Activated CD8-positive, alpha-beta memory T cell treated with anti-CD3 and anti-CD28 coated beads, Interleukin-2, amount 50 U/mL, for 48 hours (primary cell): ENCODE measurements at regions not wholly inside any gene's neighbourhood (a gene's known extent, or its start where the extent isn't known, plus 50 kb on each side); places are given as distances from the start of the nearest gene placed in this dataset.
"Not testable (repeated sequence)": the region's sequence is repeated elsewhere in the genome, so short reads cannot be mapped to it uniquely, and the experiment has no call there.

ENCODE experiments used
- DNase-seq: peaks from one replicate; pipeline ENCODE4 v3.0.0-alpha.2; 2020

GRCh38 chr6:10174761-10175160 is 240.1 kb downstream of the TFAP2A start:
- DNase-seq = no peak

- DNase-seq = no peak
These were observed 240.8 kb downstream of the TFAP2A start for GRCh38 chr6:10174056-10174455.

DNA sequence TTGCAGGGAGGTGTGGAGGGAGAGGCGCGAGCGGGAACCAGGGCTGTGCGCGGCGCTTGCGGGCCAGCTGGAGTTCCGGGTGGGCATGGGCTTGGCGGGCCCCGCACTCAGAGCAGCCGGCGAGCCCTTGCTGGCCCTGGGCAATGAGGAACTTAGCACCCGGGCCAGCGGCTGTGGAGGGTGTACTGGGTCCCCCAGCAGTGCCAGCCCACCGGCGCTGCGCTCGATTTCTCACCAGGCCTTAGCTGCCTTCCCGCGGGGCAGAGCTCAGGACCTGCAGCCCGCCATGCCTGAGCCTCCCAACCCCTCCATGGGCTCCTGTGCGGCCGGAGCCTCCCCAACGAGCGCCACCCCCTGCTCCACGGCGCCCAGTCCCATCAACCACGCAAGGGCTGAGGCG is 243.2 kb downstream of the TFAP2A start:
- not testable (repeated sequence) for DNase-seq

DNA sequence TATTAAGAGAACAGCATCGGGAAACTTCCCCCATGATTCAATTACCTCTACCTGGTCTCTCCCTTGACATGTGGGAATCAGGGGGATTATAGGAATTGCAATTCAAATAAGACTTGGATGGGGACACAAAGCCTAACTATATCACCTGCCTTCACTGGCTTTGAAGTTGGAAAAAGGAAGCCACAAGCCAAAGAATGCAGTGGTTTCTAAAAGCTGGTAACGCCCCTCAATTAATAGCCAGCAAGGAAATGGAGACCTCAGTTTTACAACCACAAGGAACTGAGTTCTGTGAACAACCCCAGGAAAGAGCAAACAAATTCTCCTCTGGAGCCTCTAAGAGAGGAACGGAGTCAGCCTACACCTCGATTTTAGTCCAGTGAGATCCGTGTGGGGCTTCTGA is 244.1 kb downstream of the TFAP2A start:
- no peak for DNase-seq

DNA sequence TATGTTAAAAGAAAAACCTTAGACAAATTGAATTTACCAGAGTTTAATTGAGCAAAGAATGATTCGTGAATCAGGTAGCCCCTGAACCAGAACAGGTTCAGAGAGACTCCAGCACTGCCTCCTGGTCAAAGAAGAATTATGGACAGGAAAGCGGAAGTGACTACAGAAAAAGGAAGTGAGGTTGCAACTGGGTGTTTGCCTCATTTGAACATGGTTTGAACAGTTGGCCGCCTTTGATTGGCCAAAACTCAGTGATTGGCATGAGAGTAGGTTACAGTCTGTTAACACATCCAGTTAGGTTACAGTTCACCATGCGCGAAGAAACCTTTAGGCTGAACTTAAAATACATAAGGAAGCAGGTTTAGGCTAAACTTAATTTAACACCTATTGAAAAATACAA is 248.8 kb downstream of the TFAP2A start:
- no peak for DNase-seq

GRCh38 chr6:10163203-10163962 is 251.5 kb downstream of the TFAP2A start:
- no peak for DNase-seq

DNA sequence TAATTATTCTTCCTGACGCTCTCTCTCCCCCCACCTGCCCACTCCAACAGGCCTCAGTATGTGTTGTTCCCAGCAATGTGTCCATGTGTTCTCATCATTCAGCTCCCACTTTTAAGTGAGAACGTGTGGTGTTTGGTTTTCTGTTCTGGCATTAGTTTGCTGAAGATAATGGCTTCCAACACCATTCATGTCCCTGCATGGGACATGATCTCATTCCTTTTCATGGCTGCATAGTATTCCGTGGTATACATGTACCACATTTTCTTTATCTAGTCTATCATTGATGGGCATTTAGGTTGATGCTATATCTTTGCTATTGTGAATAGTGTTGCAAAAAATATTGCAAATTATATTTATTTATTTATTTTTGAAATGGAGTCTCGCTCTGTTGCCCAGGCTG is 258.0 kb downstream of the TFAP2A start:
- DNase-seq = no peak

- DNase-seq = no peak
These were observed 260.6 kb downstream of the TFAP2A start for GRCh38 chr6:10154251-10154650.

DNA sequence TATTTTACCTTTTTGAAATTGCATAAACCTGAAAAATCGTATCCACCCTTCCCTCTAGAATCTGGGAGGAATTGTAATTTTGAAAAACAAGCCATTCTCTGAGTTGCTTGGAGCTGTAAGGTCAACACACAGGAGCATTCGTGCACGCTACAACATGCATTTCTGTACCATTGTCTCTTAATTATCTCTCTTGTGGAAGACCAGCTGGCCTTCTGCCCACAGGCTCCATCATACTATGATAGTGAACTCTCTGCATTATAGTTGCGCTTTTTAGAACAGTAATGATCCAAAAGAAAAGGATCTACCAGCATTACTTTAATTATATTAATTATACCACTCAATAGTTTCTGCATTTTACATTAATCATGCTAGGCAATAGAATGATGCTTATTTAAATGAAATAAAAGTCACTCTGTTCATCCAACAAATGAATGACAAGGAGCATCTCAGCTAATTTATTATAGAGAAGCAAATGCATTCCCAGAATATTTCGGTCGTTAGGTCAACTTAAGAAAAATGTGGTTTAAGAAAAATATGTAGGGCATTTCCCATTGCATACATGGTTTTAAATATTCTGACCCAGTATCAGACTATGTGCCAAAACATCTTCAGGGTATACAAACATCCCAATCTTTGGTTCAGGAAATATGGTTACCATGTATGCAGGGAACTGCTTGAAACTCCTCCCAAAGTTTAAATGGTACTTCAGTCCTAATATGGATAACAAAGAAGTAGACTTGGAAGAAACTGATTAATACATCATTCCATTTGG is 263.5 kb downstream of the TFAP2A start:
- DNase-seq = no peak

DNA sequence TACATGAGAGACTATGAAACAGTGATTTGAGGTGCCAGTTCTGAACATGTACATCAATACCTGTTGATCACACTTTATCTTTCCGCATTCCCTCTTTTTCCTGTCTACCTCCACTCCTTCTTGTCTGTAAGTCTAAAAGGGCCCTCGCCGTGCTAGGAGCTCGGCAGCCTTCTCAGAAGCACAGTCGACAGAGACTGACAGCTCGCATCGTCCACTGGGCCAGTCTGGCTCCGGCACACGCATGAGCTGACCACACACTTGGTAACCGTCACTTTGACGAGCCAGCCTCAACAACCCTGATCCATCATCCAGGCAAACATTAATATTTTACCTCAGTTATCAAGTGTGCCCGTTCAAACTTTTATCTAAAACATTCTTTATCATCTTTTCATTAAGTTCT is 265.3 kb downstream of the TFAP2A start:
- no peak for DNase-seq

DNA sequence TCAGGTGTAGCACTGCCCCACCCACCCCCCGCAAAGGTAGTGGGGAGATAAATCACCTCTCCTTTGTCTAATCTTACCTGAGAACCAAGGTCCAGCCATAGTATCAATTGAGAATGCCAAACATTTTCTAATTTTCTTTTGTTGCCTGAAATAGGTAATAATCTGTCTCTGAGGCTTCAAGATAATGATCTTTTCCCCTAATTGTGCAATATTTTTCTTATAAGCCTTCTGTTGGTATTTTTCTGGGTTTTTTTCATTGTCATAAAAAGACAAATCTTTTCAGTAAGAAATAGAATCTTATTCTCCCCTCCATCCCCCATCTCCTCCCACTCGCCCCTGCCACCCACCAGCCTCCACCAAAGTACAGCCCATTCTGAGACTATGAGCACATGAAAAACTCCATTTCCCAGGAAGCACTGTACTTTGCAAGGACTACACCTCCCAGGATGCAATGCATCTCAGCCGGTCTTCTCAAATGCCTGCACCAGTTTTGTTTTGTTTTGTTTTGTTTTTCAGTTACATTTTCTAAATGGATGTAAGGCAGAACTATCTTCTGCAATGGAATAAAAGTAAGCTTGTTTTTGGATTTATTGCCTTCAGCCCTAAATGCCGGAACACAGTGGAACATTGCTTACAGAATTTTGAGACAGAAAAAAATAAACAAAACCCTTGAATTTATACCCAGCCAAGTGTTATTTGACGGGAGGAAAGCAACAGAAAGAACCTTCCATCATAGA is 268.0 kb downstream of the TFAP2A start:
- no peak for DNase-seq

DNA sequence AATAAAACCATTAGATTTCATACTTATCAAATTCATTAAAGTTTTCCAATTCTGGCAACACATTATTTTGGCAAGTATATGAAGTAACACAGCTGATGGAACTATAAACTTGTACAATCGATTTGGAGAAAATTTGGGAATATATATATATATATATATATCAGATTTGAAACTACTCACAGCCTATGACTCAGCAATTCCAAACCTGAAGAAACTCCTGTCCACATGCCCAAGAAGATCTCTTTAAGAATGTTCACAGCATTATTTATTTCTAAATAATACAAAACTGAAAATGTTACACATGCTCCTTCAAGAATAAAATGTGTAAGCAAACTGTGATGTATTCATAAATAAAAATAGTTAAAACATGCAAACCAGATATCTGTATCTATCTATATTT is 270.1 kb downstream of the TFAP2A start:
- DNase-seq = no peak

DNA sequence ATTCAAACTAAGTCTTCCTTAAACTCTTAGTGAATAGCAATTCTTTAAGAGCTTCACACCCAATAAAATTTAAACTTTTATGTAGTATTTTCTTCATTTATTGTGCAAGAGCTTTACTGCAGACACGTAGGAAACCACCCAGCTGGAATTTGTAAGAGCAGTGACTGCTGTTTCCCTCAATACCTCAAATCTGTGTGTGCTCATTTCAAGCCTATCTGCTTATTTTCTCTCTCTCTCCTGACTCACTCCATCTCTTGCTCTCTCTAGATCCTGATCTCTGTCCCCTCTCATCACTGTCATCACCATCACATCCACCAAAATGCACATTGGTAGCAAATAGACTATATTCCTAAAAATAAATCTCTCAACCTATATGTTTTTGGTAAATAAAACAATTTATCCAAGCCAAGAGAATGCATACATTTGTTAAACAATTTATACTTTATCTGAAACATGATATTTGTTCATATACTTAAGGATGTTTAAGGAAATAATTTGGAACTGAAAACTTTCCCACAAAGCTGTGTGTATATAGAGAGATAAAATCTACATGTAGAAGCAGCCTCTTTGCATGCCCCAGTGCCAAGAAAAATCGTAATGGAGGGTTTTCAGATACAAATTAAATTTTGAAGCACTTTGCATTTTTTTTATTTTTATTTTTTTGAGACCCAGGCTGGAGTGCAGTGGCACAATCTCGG is 273.0 kb downstream of the TFAP2A start:
- no peak for DNase-seq

DNA sequence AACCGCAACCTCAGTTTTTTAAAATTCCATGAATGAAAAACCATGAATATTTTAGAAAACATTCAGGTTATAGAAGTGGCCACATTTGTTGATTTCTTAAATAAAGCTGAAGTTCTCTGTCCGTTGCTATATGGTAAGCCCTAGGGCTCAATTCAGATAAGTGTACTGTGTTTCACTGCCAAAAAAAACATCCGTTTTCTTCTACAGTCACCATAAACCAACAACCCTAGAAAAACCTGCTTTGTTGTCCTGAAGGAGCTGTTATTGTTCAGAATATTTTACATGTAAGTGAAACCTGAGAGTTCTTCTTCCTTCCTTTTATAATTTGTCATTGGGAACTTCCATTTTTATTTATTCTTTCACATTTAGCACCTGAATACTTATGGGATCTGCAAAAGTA is 274.1 kb downstream of the TFAP2A start:
- no peak for DNase-seq

DNA sequence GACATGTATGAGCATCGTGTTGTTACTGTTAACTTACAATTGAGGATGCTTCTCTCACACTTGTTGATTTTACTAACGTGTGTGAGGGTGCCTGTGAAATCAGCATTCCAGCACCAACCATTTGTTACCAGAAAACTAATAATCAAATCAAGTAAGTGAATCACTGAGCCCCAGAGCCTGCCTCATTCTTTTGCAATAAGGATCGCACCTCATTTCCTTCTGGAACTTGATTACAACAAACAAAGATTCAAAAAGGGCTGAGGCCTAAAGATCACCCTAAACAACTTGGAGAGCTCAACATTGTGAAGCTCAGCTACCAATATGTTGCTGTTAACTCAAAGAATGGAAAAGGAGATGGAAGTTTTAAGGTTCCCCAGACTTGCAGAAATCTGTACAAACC is 274.7 kb downstream of the TFAP2A start:
- DNase-seq = no peak

DNA sequence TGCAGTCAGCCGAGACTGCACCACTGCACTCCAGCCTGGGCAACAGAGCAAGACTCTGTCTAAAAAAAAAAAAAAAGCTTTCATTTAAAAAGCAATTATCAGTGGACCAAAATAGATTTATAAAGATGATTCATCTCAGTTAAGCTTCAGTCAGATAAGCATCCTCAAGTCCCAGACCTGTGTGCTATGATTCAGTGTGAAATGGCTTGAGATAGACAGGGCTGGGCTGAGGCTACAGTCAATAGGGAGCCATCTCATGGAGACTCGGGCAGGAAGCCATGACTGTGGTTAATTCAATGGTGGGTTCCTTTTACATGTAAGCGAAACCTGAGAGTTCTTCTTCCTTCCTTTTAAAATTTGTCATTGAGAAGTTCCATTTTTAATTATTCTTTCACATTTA is 276.0 kb downstream of the TFAP2A start:
- DNase-seq = no peak

GRCh38 chr6:10136636-10137035 is 278.2 kb downstream of the TFAP2A start:
- no peak for DNase-seq

DNA sequence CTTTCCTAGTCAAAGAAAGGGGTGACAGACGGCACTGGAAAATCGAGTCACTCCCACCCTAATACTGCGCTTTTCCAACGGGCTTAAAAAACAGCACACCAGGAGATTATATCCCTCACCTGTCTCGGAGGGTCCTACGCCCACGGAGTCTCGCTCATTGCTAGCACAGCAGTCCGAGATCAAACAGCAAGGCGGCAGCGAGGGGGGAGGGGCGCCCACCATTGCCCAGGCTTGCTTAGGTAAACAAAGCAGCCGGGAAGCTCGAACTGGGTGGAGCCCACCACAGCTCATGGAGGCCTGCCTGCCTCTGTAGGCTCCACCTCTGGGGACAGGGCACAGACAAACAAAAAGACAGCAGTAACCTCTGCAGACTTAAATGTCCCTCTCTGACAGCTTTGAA is 280.7 kb downstream of the TFAP2A start:
- DNase-seq = not testable (repeated sequence)

DNA sequence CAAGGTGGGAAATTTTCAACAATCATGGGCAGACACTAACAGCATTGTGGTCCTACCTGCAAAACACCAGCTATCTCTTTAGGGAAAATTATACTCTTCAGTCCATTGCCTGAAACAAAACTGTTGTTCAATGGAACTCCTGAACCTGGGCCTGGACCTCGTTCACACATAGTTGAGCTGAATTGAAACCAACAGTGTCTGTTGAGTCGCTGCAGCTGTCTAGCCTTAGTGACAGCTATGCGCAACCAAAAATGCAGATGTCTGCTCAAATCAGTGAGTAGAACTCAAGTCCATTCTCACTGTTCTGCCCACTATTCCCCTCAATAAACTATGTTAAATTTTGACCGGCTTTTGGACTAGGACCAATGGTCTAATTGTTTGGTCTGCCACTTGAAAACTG is 286.2 kb downstream of the TFAP2A start:
- no peak for DNase-seq

DNA sequence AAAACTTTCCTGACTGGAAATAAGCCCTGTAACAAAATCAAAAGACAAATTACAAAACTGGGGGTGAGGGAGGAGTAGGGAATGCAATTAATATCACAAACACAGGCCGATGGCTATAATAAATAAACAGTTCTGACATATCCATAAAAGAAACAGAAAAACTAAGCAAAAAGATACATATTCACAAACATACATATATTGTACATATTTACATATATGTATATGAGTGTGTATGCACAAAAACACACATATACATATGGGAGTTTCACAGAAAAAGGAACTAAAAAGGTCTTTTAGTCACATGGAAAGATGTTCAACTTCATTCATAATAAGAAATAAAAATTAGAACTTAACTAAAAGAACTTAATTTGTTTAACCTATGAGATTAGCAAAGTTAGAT is 292.7 kb downstream of the TFAP2A start:
- no peak for DNase-seq

DNA sequence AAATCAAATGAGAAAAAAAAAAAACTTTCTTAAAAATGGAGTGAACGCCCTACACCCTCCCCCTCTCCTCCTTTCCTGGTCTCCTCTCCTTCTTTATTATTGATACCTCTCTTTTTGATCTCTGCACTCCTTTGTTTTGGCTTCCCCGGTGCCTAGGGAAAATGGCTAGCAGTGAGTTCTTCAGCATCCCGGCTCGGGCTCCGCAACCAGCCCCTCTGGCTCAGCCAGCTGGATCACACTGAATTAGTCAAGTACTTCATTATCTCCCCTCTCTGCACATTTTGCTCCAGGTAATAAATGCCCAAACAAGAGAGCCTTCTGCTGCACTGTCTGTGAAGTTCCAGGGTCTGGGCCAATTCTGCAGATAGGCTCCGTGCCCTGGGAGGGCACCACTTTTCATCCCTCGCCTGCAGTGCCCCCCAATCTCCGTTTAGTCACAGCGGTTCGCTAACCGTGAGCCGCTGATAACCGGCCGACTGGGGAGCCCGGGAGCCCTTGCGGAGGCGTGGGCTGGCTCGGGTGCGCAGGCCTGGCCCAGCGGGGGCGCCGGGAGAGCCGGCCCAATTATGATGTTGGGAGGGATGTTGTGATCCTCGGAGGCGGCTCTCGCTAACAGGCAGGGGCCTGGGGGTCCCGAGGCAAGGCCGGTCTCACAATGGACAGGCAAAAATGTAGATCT is 301.9 kb downstream of the TFAP2A start:
- no peak for DNase-seq

DNA sequence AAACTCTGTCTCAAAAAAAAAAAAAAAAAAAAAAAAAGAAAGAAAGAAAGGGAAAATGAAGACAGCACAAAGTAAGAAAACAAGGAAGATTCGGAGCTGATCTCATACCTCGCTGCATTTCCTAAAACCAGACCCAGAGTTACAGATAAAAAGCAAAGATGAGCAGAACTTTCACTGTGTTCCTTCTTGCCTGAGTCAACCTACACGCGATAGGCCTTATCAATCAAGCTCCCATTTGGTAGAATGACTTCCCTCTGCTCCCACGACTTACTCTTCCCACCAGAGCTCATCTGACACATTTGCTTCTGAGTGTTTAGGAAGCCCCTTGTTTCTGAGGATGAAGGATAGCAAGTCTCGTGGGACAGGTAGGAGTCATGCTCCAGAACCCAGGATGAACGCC is 302.9 kb downstream of the TFAP2A start:
- no peak for DNase-seq
